Spleen (tissue), 11 donors: ENCODE measurements at regions not wholly inside any gene's neighbourhood (a gene's known extent, or its start where the extent isn't known, plus 50 kb on each side); places are given as distances from the start of the nearest gene placed in this dataset.

Experiments
- DNase-seq: peaks from one replicate; pipeline ENCODE4 v3.0.0-alpha.2; 2020
- H3K27ac ChIP-seq, 8 donors: fragments of 200-600 bp; sonication (generic) in 7 of 8; 1 replicate in 4 of 8; 2 replicates in 4 of 8; pipeline versions ENCODE4 v1.5.0 to v1.8.0; 2016 to 2021; ENCODE audit warnings: inconsistent platforms in 4 of 8, mild to moderate bottlenecking in 4 of 8, moderate library complexity in 1 of 8
- H3K27me3 ChIP-seq, 7 donors: fragments of 200-600 bp; sonication (generic) in 6 of 7; replicated peaks in 1 of 7; 1 replicate in 4 of 7; 2 replicates in 3 of 7; pipeline versions ENCODE4 v1.5.0 to v1.8.0; 2016 to 2021; ENCODE audit warnings: inconsistent platforms in 3 of 7, mild to moderate bottlenecking in 1 of 7
- H3K36me3 ChIP-seq, 6 donors: fragments of 200-600 bp; sonication (generic) in 5 of 6; 1 replicate in 4 of 6; 2 replicates in 2 of 6; pipeline versions ENCODE4 v1.5.0 to v1.8.0; 2016 to 2021; ENCODE audit warnings: inconsistent platforms in 2 of 6
- H3K4me1 ChIP-seq, 6 donors: fragments of 200-600 bp; sonication (generic) in 5 of 6; 1 replicate in 3 of 6; 2 replicates in 3 of 6; pipeline versions ENCODE4 v1.5.0 to v1.8.0; 2016 to 2021; ENCODE audit warnings: inconsistent platforms in 3 of 6
- H3K4me3 ChIP-seq, 8 donors: fragments of 200-600 bp; sonication (generic) in 7 of 8; 1 replicate in 4 of 8; 2 replicates in 4 of 8; pipeline versions ENCODE4 v1.5.0 to v1.8.0; 2016 to 2021; ENCODE audit warnings: inconsistent platforms in 4 of 8, mild to moderate bottlenecking in 4 of 8, moderate library complexity in 2 of 8
- H3K9me3 ChIP-seq, 8 donors: fragments of 200-600 bp; sonication (generic) in 7 of 8; 1 replicate in 4 of 8; 2 replicates in 4 of 8; pipeline versions ENCODE4 v1.5.0 to v1.8.0; 2016 to 2021; ENCODE audit warnings: inconsistent platforms in 4 of 8
- POLR2A ChIP-seq, 3 donors: fragments of 450-650 bp; IDR thresholded peaks; one replicate each; pipeline ENCODE4 v1.5.1; 2017; ENCODE audit warnings: antibody characterized with exemption in 3 of 3, mild to moderate bottlenecking in 1 of 3
- POLR2AphosphoS5 ChIP-seq, 3 donors: sonication (generic); formaldehyde crosslinking; IDR thresholded peaks; one replicate each; pipeline ENCODE4 v1.5.1; 2017; ENCODE audit warnings: antibody characterized with exemption in 3 of 3
- WGBS, 5 donors: extraction: QIAGEN DNeasy Blood & Tissue Kit in 3 of 5; methylation state at CpG; one replicate each; pipeline versions ENCODE4 v1.1.5 to v1.1.7; 2013 to 2018; 5-methylcytosine and 5-hydroxymethylcytosine counted together
- intact Hi-C: fragments of 100-400 bp; cut with DNase I; formaldehyde crosslinking; loops from one replicate; pipeline ENCODE4 v1.15.0; 2023; ENCODE audit warnings: low total_unique reads
- TF ChIP-seq, protein P1 (sequence below), 11 experiments: fragments of 200-600 bp in 7 of 11; fragments of 450-650 bp in 4 of 11; sonication (generic) in 4 of 11; IDR thresholded peaks in 8 of 11; conservative IDR thresholded peaks in 3 of 11; 1 replicate in 7 of 11; 2 replicates in 4 of 11; pipeline versions ENCODE4 v1.4.0 to v1.8.0; 2016 to 2021; ENCODE audit warnings: antibody characterized with exemption in 11 of 11, inconsistent platforms in 4 of 11, mild to moderate bottlenecking in 1 of 11
- donor health status: healthy with polysubstance abuse.
- donor health status: DM: no; HTN: no; CAD: no; lungs with moderate emphysema.
- donor health status: DM: no; HTN: no; CAD: no.
- donor health status: Bipolar disorder and iron deficiency.
- donor health status: healthy.
- donor health status: DM: no; HTN: no; CAD: no.
- donor health status: DM: yes; HTN: yes; CAD: no.

DNA sequence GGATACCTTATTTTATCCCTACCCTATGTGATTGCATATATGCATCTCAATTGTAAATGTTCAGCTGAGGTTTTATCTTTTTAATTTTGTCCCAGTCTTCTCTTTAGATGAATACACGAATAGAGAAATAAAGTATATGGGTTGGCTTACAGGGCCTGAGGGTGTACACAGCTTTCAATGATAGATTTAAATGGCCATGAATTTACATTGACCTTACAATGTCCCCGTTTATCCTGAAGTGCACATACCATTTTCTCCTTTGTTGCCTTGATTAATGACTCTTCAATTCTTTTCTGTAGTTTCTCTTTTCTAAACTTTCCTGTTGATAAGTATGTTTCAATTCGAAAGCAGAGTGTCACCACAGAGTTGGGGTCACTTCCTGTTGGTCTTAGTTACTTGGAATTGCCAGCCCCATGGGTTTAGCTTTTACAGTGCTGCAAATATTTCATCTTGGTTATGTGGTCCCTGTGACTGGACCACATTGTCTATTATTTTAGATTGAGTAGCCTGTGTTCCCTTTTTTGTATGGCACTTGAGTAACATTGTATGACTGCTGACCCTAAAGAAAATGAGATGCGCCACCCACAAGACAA is 1616.3 kb upstream of the ACVR2A start:
- no peak overlapping the region for H3K4me3 ChIP-seq
- WGBS, 5 donors: 37 to 55% (median 44%) methylated on average over 4 of the region's 4 CpGs
- TF ChIP-seq POLR2A (IDR thresholded peaks at IDR 0.05): no peak
- TF ChIP-seq, protein P1, sequence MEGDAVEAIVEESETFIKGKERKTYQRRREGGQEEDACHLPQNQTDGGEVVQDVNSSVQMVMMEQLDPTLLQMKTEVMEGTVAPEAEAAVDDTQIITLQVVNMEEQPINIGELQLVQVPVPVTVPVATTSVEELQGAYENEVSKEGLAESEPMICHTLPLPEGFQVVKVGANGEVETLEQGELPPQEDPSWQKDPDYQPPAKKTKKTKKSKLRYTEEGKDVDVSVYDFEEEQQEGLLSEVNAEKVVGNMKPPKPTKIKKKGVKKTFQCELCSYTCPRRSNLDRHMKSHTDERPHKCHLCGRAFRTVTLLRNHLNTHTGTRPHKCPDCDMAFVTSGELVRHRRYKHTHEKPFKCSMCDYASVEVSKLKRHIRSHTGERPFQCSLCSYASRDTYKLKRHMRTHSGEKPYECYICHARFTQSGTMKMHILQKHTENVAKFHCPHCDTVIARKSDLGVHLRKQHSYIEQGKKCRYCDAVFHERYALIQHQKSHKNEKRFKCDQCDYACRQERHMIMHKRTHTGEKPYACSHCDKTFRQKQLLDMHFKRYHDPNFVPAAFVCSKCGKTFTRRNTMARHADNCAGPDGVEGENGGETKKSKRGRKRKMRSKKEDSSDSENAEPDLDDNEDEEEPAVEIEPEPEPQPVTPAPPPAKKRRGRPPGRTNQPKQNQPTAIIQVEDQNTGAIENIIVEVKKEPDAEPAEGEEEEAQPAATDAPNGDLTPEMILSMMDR (IDR thresholded peaks at IDR 0.05 in 8 of 11, conservative IDR thresholded peaks at IDR 0.05 in 3 of 11): no peak
- TF ChIP-seq POLR2AphosphoS5 (IDR thresholded peaks at IDR 0.05): no peak

DNA sequence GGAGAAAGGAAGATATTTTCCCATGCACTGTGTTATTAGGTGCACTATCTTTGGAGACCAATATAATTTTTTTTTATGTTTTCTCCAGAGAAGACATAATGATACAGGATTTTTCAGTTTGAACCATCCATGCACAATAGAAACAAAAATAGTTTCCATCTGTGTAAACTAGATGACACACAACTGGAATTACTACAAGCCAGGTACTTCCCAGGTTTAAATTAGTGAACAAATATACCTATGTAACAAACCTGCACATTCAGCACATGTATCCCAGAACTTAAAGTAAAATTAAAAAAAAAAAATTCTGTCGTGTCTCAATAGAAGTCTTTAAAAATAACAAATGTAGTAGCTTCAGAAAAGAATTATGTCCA is 1616.8 kb upstream of the ACVR2A start:
- TF ChIP-seq, protein P1 (IDR thresholded peaks at IDR 0.05 in 8 of 11, conservative IDR thresholded peaks at IDR 0.05 in 3 of 11): no peak
- no peak for TF ChIP-seq POLR2AphosphoS5 (IDR thresholded peaks at IDR 0.05)
- TF ChIP-seq POLR2A (IDR thresholded peaks at IDR 0.05): no peak
- no peaks in the 10 kb centered on the region for H3K27me3 ChIP-seq
- no peak overlapping the region for H3K27ac ChIP-seq
- intact Hi-C loops: no loop called here
- no peak overlapping the region for H3K4me3 ChIP-seq
- no peaks in the 10 kb centered on the region for H3K4me1 ChIP-seq
- 8 to 30% (median 19%) methylated on average over 1 of the region's 1 CpG for WGBS, 5 donors
- H3K36me3 ChIP-seq: no peaks in the 10 kb centered on the region
- no peak for DNase-seq
- H3K9me3 ChIP-seq: no peaks in the 10 kb centered on the region

More for the DNA sequence above, 1616.3 kb upstream of the ACVR2A start:
- no peaks in the 10 kb centered on the region for H3K9me3 ChIP-seq
- intact Hi-C loops: no loop called here
- no peaks in the 10 kb centered on the region for H3K36me3 ChIP-seq
- H3K4me1 ChIP-seq: no peaks in the 10 kb centered on the region
- no peaks in the 10 kb centered on the region for H3K27me3 ChIP-seq
- H3K27ac ChIP-seq: no peak overlapping the region
- DNase-seq: no peak

DNA sequence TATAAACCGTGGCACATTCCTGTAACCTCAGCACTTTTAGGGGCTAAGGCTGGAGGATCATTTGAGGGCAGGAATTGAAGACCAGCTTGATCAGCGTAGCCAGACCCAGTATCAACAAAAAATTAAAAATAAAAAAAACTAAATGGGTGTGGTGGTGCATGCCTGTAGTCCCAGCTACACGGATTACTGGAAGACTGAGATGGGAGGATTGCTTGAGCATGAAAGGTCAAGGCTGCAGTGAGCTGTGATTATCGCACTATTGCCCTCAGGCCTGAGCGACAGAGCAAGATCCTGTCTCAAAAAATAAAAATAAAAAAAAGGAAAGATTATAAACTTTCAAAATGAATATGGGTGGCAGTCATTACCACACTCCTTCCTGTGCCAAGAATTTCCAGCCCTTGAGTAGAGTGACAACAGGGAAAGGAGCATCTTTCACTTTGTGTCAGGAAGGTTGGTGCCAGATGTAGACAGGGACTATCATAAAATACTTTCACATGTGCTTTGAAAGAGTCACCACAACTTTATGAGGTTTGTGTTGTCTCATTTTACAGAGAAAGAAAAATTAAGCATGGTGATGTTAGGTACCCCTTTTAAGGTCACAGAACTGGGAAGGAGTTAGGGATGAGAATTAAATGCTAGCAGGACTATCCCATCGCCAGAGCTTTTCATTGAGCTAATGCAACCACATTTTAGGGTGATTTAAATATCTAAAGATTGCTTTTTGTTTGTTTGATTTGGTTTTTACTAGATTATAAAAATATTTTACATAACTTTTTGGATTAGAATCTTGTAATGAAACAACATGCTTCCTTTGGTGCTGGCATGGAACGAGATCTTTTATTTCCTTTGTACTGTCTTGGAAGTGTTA is 1617.4 kb upstream of the ACVR2A start:
- TF ChIP-seq, protein P1 (IDR thresholded peaks at IDR 0.05 in 8 of 11, conservative IDR thresholded peaks at IDR 0.05 in 3 of 11): no peak
- TF ChIP-seq POLR2AphosphoS5 (IDR thresholded peaks at IDR 0.05) (no peak), POLR2A (IDR thresholded peaks at IDR 0.05) (no peak)
- Histone ChIP-seq H3K27ac (no peak overlapping the region), H3K4me3 (no peak overlapping the region), H3K9me3 (no peaks in the 10 kb centered on the region), H3K36me3 (no peaks in the 10 kb centered on the region), H3K27me3 (no peaks in the 10 kb centered on the region), H3K4me1 (no peaks in the 10 kb centered on the region)
- DNase-seq: no peak
- 62 to 82% (median 73%) methylated on average over 7 of the region's 7 CpGs for WGBS, 5 donors
- intact Hi-C loops: no loop called here

DNA sequence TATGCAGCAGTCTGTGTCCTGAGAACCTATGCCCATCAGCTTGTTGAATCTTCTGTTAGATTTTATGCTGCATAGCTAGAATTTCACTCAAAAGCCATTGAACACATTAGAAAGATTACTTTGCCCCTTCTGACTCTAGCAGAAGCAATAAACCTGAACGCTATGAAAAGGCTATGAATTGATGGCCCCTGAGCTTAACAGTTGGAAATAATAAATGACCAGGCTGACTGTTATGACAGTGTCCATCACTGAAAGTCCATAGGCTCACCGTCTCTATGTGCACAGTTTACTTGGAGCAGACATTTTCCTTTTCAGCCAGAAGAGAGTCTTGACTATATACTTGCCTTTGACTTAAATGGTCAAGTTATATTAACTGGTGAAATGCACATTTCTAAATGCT is 1618.8 kb upstream of the ACVR2A start:
- DNase-seq: no peak
- Histone ChIP-seq H3K36me3 (no peaks in the 10 kb centered on the region), H3K9me3 (no peaks in the 10 kb centered on the region), H3K27ac (no peak overlapping the region), H3K4me3 (no peak overlapping the region), H3K27me3 (no peaks in the 10 kb centered on the region), H3K4me1 (no peaks in the 10 kb centered on the region)
- 87 to 95% (median 93%) methylated on average over 2 of the region's 2 CpGs for WGBS, 5 donors
- TF ChIP-seq POLR2AphosphoS5 (IDR thresholded peaks at IDR 0.05): no peak
- TF ChIP-seq, protein P1 (IDR thresholded peaks at IDR 0.05 in 8 of 11, conservative IDR thresholded peaks at IDR 0.05 in 3 of 11): no peak
- no peak for TF ChIP-seq POLR2A (IDR thresholded peaks at IDR 0.05)
- intact Hi-C loops: no loop called here
